ENCODE measurements at regions not wholly inside any gene's neighbourhood (a gene's known extent, or its start where the extent isn't known, plus 50 kb on each side); places are given as distances from the start of the nearest gene placed in this dataset.
"Not testable (repeated sequence)": the region's sequence is repeated elsewhere in the genome, so short reads cannot be mapped to it uniquely, and the experiment has no call there.

GRCh38 chr4:131742536-131743205 is 1406.4 kb upstream of the PCDH10 start:
- CTCF ChIA-PET; H3K27ac ChIP-seq (ENCODE audit: low read depth, low read length); H3K27ac Mint-ChIP-seq; POLR2A ChIA-PET; H3K4me1 ChIP-seq (ENCODE audit: insufficient read depth, low read length); H3K9me3 ChIP-seq (ENCODE audit: low read length); H3K36me3 ChIP-seq (ENCODE audit: insufficient read depth, low read length); H3K4me3 Mint-ChIP-seq; H3K4me1 Mint-ChIP-seq; H3K27me3 Mint-ChIP-seq; DNase-seq; H3K9me3 Mint-ChIP-seq; H3K4me3 ChIP-seq (ENCODE audit: low read length); H3K36me3 Mint-ChIP-seq; H3K27me3 ChIP-seq (ENCODE audit: insufficient read depth, low read length, poor library complexity, severe bottlenecking): not testable (repeated sequence)

- H3K36me3 Mint-ChIP-seq; H3K9me3 Mint-ChIP-seq; H3K27ac Mint-ChIP-seq; H3K4me1 Mint-ChIP-seq; CTCF ChIA-PET; H3K27ac ChIP-seq (ENCODE audit: low read depth, low read length); H3K27me3 Mint-ChIP-seq; H3K4me3 Mint-ChIP-seq; H3K4me1 ChIP-seq (ENCODE audit: insufficient read depth, low read length); H3K9me3 ChIP-seq (ENCODE audit: low read length); H3K4me3 ChIP-seq (ENCODE audit: low read length); H3K27me3 ChIP-seq (ENCODE audit: insufficient read depth, low read length, poor library complexity, severe bottlenecking); POLR2A ChIA-PET; H3K36me3 ChIP-seq (ENCODE audit: insufficient read depth, low read length): not testable (repeated sequence)
- DNase-seq, result peak in 2 of 5 donors; percentile 7 to 55
These were observed 1405.7 kb upstream of the PCDH10 start for GRCh38 chr4:131743348-131743747.

GRCh38 chr4:131747203-131747602 is 1401.9 kb upstream of the PCDH10 start:
- H3K4me1 Mint-ChIP-seq; CTCF ChIA-PET; H3K27me3 Mint-ChIP-seq; H3K27ac ChIP-seq (ENCODE audit: low read depth, low read length); H3K9me3 ChIP-seq (ENCODE audit: low read length); H3K36me3 ChIP-seq (ENCODE audit: insufficient read depth, low read length); H3K36me3 Mint-ChIP-seq; H3K27me3 ChIP-seq (ENCODE audit: insufficient read depth, low read length, poor library complexity, severe bottlenecking); H3K4me1 ChIP-seq (ENCODE audit: insufficient read depth, low read length); H3K4me3 ChIP-seq (ENCODE audit: low read length); H3K27ac Mint-ChIP-seq; H3K9me3 Mint-ChIP-seq; POLR2A ChIA-PET; DNase-seq; H3K4me3 Mint-ChIP-seq: not testable (repeated sequence)

GRCh38 chr4:131749224-131749623 is 1399.9 kb upstream of the PCDH10 start:
- POLR2A ChIA-PET, result not testable (repeated sequence)

GRCh38 chr4:131750006-131750405 is 1399.1 kb upstream of the PCDH10 start:
- H3K4me1 ChIP-seq (ENCODE audit: insufficient read depth, low read length); H3K27ac ChIP-seq (ENCODE audit: low read depth, low read length); POLR2A ChIA-PET; H3K36me3 ChIP-seq (ENCODE audit: insufficient read depth, low read length); H3K9me3 Mint-ChIP-seq; CTCF ChIA-PET; H3K4me3 Mint-ChIP-seq; H3K9me3 ChIP-seq (ENCODE audit: low read length); H3K4me3 ChIP-seq (ENCODE audit: low read length); H3K4me1 Mint-ChIP-seq; H3K27ac Mint-ChIP-seq; DNase-seq; H3K36me3 Mint-ChIP-seq; H3K27me3 Mint-ChIP-seq; H3K27me3 ChIP-seq (ENCODE audit: insufficient read depth, low read length, poor library complexity, severe bottlenecking): not testable (repeated sequence)

More at GRCh38 chr4:131749224-131749623, 1399.9 kb upstream of the PCDH10 start:
- H3K4me3 Mint-ChIP-seq; H3K4me3 ChIP-seq (ENCODE audit: low read length); H3K27ac ChIP-seq (ENCODE audit: low read depth, low read length); H3K27ac Mint-ChIP-seq; H3K9me3 Mint-ChIP-seq; H3K36me3 Mint-ChIP-seq; H3K9me3 ChIP-seq (ENCODE audit: low read length); DNase-seq; H3K4me1 Mint-ChIP-seq; H3K4me1 ChIP-seq (ENCODE audit: insufficient read depth, low read length); H3K27me3 ChIP-seq (ENCODE audit: insufficient read depth, low read length, poor library complexity, severe bottlenecking); H3K36me3 ChIP-seq (ENCODE audit: insufficient read depth, low read length); CTCF ChIA-PET; H3K27me3 Mint-ChIP-seq: not testable (repeated sequence)

- CTCF ChIA-PET; POLR2A ChIA-PET; H3K27me3 ChIP-seq (ENCODE audit: insufficient read depth, low read length, poor library complexity, severe bottlenecking); H3K4me3 ChIP-seq (ENCODE audit: low read length); H3K27me3 Mint-ChIP-seq; H3K4me1 Mint-ChIP-seq; H3K9me3 ChIP-seq (ENCODE audit: low read length); H3K4me1 ChIP-seq (ENCODE audit: insufficient read depth, low read length); H3K4me3 Mint-ChIP-seq; H3K9me3 Mint-ChIP-seq; H3K27ac Mint-ChIP-seq; H3K36me3 Mint-ChIP-seq; H3K27ac ChIP-seq (ENCODE audit: low read depth, low read length); H3K36me3 ChIP-seq (ENCODE audit: insufficient read depth, low read length): not testable (repeated sequence)
- peak in 3 of 5 donors; percentile 11 to 68 (median 14) for DNase-seq
These were observed 1398.6 kb upstream of the PCDH10 start for GRCh38 chr4:131750469-131750868.

GRCh38 chr4:131762234-131762633 is 1386.9 kb upstream of the PCDH10 start:
- H3K4me3 Mint-ChIP-seq; H3K9me3 ChIP-seq (ENCODE audit: low read length); H3K27me3 ChIP-seq (ENCODE audit: insufficient read depth, low read length, poor library complexity, severe bottlenecking); POLR2A ChIA-PET; H3K36me3 Mint-ChIP-seq; H3K27ac ChIP-seq (ENCODE audit: low read depth, low read length); CTCF ChIA-PET; H3K9me3 Mint-ChIP-seq; H3K27me3 Mint-ChIP-seq; H3K27ac Mint-ChIP-seq; H3K4me1 ChIP-seq (ENCODE audit: insufficient read depth, low read length); H3K4me1 Mint-ChIP-seq; H3K36me3 ChIP-seq (ENCODE audit: insufficient read depth, low read length); H3K4me3 ChIP-seq (ENCODE audit: low read length): not testable (repeated sequence)
- peak in 1 of 5 donors; percentile 38 for DNase-seq

- peaks cover 0 to 3% (median 2%) of the 10 kb centered on the region in 5 donors for H3K9me3 Mint-ChIP-seq
- no peaks in the 10 kb centered on the region for H3K27me3 Mint-ChIP-seq
- H3K4me1 ChIP-seq (ENCODE audit: insufficient read depth, low read length), result no peaks in the 10 kb centered on the region
- no peak overlapping the region for H3K4me3 ChIP-seq (ENCODE audit: low read length)
- H3K27ac ChIP-seq (ENCODE audit: low read depth, low read length), result no peak overlapping the region
- no peak overlapping the region for H3K27ac Mint-ChIP-seq
- no peaks in the 10 kb centered on the region for H3K36me3 Mint-ChIP-seq
- peak in 1 of 5 donors; percentile 44 for DNase-seq
- no peaks in the 10 kb centered on the region for H3K36me3 ChIP-seq (ENCODE audit: insufficient read depth, low read length)
- no peak overlapping the region for H3K4me3 Mint-ChIP-seq
- POLR2A ChIA-PET, result no interaction called here
- no peaks in the 10 kb centered on the region for H3K9me3 ChIP-seq (ENCODE audit: low read length)
- CTCF ChIA-PET, result no interaction called here
- H3K4me1 Mint-ChIP-seq, result no peaks in the 10 kb centered on the region
- no peaks in the 10 kb centered on the region for H3K27me3 ChIP-seq (ENCODE audit: insufficient read depth, low read length, poor library complexity, severe bottlenecking)
These were observed 1384.4 kb upstream of the PCDH10 start for GRCh38 chr4:131764730-131765129.

GRCh38 chr4:131774382-131774781 is 1374.7 kb upstream of the PCDH10 start:
- DNase-seq; CTCF ChIA-PET; H3K9me3 ChIP-seq (ENCODE audit: low read length); H3K4me3 ChIP-seq (ENCODE audit: low read length); H3K36me3 ChIP-seq (ENCODE audit: insufficient read depth, low read length); H3K4me1 ChIP-seq (ENCODE audit: insufficient read depth, low read length); H3K4me1 Mint-ChIP-seq; H3K27me3 Mint-ChIP-seq; H3K27ac ChIP-seq (ENCODE audit: low read depth, low read length); H3K4me3 Mint-ChIP-seq; H3K27me3 ChIP-seq (ENCODE audit: insufficient read depth, low read length, poor library complexity, severe bottlenecking); POLR2A ChIA-PET; H3K27ac Mint-ChIP-seq; H3K36me3 Mint-ChIP-seq: not testable (repeated sequence)
- H3K9me3 Mint-ChIP-seq, result peaks cover 0 to 11% (median 3%) of the 10 kb centered on the region in 5 donors

Measured in CD8-positive, alpha-beta memory T cell (primary cell).